GM23248 (cell line): ENCODE measurements at regions not wholly inside any gene's neighbourhood (a gene's known extent, or its start where the extent isn't known, plus 50 kb on each side); places are given as distances from the start of the nearest gene placed in this dataset.

Experiments
- EZH2 ChIP-seq: fragments of 200-600 bp; sonication (generic); IDR thresholded peaks from 2 replicates; pipeline ENCODE4 v1.6.1; 2018; ENCODE audit warnings: antibody characterized with exemption, mild to moderate bottlenecking; ENCODE audit not compliant: insufficient read depth, poor library complexity, severe bottlenecking
- EZH2phosphoT487 ChIP-seq: fragments of 200-600 bp; sonication (generic); IDR thresholded peaks from 2 replicates; pipeline ENCODE4 v1.6.1; 2018; ENCODE audit warnings: antibody characterized with exemption, moderate library complexity, mild to moderate bottlenecking, low read depth; ENCODE audit not compliant: insufficient read depth

GRCh38 chr7:159197066-159197975 is 52.7 kb upstream of the VIPR2 start:
- TF ChIP-seq EZH2 (no peak), EZH2phosphoT487 (no peak)
